ENCODE measurements at regions not wholly inside any gene's neighbourhood (a gene's known extent, or its start where the extent isn't known, plus 50 kb on each side); places are given as distances from the start of the nearest gene placed in this dataset.

- H3K36me3 Mint-ChIP-seq (ENCODE audit: low read depth) = no peaks in the 10 kb centered on the region
- no peak for DNase-seq (ENCODE audit: low spot score)
- no peak overlapping the region for H3K4me3 Mint-ChIP-seq (ENCODE audit: unreplicated experiment)
- H3K4me1 Mint-ChIP-seq (ENCODE audit: low read depth) = no peaks in the 10 kb centered on the region
- TF ChIP-seq CTCF (IDR thresholded peaks at IDR 0.05) = no peak
- H3K27ac Mint-ChIP-seq (ENCODE audit: unreplicated experiment) = no peak overlapping the region
- H3K27me3 Mint-ChIP-seq (ENCODE audit: low read depth) = no peaks in the 10 kb centered on the region
- peaks cover 9% of the 10 kb centered on the region for H3K9me3 Mint-ChIP-seq (ENCODE audit: low read depth)
Measured at GRCh38 chr9:103661663-103662062, 432.4 kb upstream of the SMC2 start.

- H3K4me3 Mint-ChIP-seq (ENCODE audit: unreplicated experiment) = no peak overlapping the region
- H3K27me3 Mint-ChIP-seq (ENCODE audit: low read depth) = no peaks in the 10 kb centered on the region
- H3K9me3 Mint-ChIP-seq (ENCODE audit: low read depth) = no peaks in the 10 kb centered on the region
- no peaks in the 10 kb centered on the region for H3K36me3 Mint-ChIP-seq (ENCODE audit: low read depth)
- H3K4me1 Mint-ChIP-seq (ENCODE audit: low read depth) = no peaks in the 10 kb centered on the region
- no peak for DNase-seq (ENCODE audit: low spot score)
- no peak for TF ChIP-seq CTCF (IDR thresholded peaks at IDR 0.05)
- no peak overlapping the region for H3K27ac Mint-ChIP-seq (ENCODE audit: unreplicated experiment)
Measured at GRCh38 chr9:103669296-103669695, 424.8 kb upstream of the SMC2 start.

- Mint-ChIP-seq H3K4me3 (ENCODE audit: unreplicated experiment) (no peak overlapping the region), H3K27ac (ENCODE audit: unreplicated experiment) (no peak overlapping the region), H3K4me1 (ENCODE audit: low read depth) (no peaks in the 10 kb centered on the region), H3K27me3 (ENCODE audit: low read depth) (no peaks in the 10 kb centered on the region), H3K36me3 (ENCODE audit: low read depth) (no peaks in the 10 kb centered on the region), H3K9me3 (ENCODE audit: low read depth) (no peaks in the 10 kb centered on the region)
- DNase-seq (ENCODE audit: low spot score) = no peak
- no peak for TF ChIP-seq CTCF (IDR thresholded peaks at IDR 0.05)
Measured at GRCh38 chr9:103674271-103674670, 419.8 kb upstream of the SMC2 start.

GRCh38 chr9:103680581-103680980 is 413.5 kb upstream of the SMC2 start:
- Mint-ChIP-seq H3K36me3 (ENCODE audit: low read depth) (no peaks in the 10 kb centered on the region), H3K4me3 (ENCODE audit: unreplicated experiment) (no peak overlapping the region), H3K9me3 (ENCODE audit: low read depth) (no peaks in the 10 kb centered on the region), H3K4me1 (ENCODE audit: low read depth) (no peaks in the 10 kb centered on the region), H3K27me3 (ENCODE audit: low read depth) (no peaks in the 10 kb centered on the region), H3K27ac (ENCODE audit: unreplicated experiment) (no peak overlapping the region)
- TF ChIP-seq CTCF (IDR thresholded peaks at IDR 0.05) = no peak
- no peak for DNase-seq (ENCODE audit: low spot score)

- no peak for TF ChIP-seq CTCF (IDR thresholded peaks at IDR 0.05)
- H3K4me1 Mint-ChIP-seq (ENCODE audit: low read depth) = no peaks in the 10 kb centered on the region
- H3K27ac Mint-ChIP-seq (ENCODE audit: unreplicated experiment) = no peak overlapping the region
- H3K27me3 Mint-ChIP-seq (ENCODE audit: low read depth) = no peaks in the 10 kb centered on the region
- no peak overlapping the region for H3K4me3 Mint-ChIP-seq (ENCODE audit: unreplicated experiment)
- H3K36me3 Mint-ChIP-seq (ENCODE audit: low read depth) = no peaks in the 10 kb centered on the region
- no peak for DNase-seq (ENCODE audit: low spot score)
- no peaks in the 10 kb centered on the region for H3K9me3 Mint-ChIP-seq (ENCODE audit: low read depth)
Measured at GRCh38 chr9:103681435-103681834, 412.7 kb upstream of the SMC2 start.
